GM21526 (cell line): ENCODE measurements at regions not wholly inside any gene's neighbourhood (a gene's known extent, or its start where the extent isn't known, plus 50 kb on each side); places are given as distances from the start of the nearest gene placed in this dataset.
"Not testable (repeated sequence)": the region's sequence is repeated elsewhere in the genome, so short reads cannot be mapped to it uniquely, and the experiment has no call there.

ENCODE experiments used
- ATAC-seq: cut with Tn5 transposase; IDR thresholded peaks from one replicate; pipeline ENCODE4 v1.9.1; 2021; ENCODE audit warnings: moderate library complexity; ENCODE audit not compliant: unreplicated experiment, low FRiP score

GRCh38 chr16:85515319-85515745 is 97.8 kb upstream of the GSE1 start:
- ATAC-seq, result no peak

- ATAC-seq, result no peak
Observed at GRCh38 chr16:85515830-85516397, 97.2 kb upstream of the GSE1 start.

GRCh38 chr16:85517154-85517553 is 96.0 kb upstream of the GSE1 start:
- ATAC-seq, result no peak

GRCh38 chr16:85517563-85518179 is 95.5 kb upstream of the GSE1 start:
- ATAC-seq, result no peak

- ATAC-seq, result no peak
Observed at GRCh38 chr16:85518398-85519049, 94.6 kb upstream of the GSE1 start.

GRCh38 chr16:85519050-85519440 is 94.1 kb upstream of the GSE1 start:
- not testable (repeated sequence) for ATAC-seq

- ATAC-seq, result no peak
Observed at GRCh38 chr16:85519540-85520231, 93.4 kb upstream of the GSE1 start.

GRCh38 chr16:85520853-85521521 is 92.1 kb upstream of the GSE1 start:
- no peak for ATAC-seq

- ATAC-seq, result no peak
Observed at GRCh38 chr16:85521552-85522307, 91.4 kb upstream of the GSE1 start.

- ATAC-seq, result no peak
Observed at GRCh38 chr16:85522308-85522841, 90.7 kb upstream of the GSE1 start.

GRCh38 chr16:85522842-85523601 is 90.1 kb upstream of the GSE1 start:
- no peak for ATAC-seq

GRCh38 chr16:85523602-85524364 is 89.3 kb upstream of the GSE1 start:
- ATAC-seq, result no peak

GRCh38 chr16:85524365-85524629 is 88.8 kb upstream of the GSE1 start:
- ATAC-seq, result no peak

- ATAC-seq, result no peak
Observed at GRCh38 chr16:85524630-85525419, 88.3 kb upstream of the GSE1 start.

- ATAC-seq, result no peak
Observed at GRCh38 chr16:85525420-85526184, 87.5 kb upstream of the GSE1 start.

GRCh38 chr16:85526185-85526974 is 86.7 kb upstream of the GSE1 start:
- ATAC-seq, result no peak
